ENCODE measurements at regions not wholly inside any gene's neighbourhood (a gene's known extent, or its start where the extent isn't known, plus 50 kb on each side); places are given as distances from the start of the nearest gene placed in this dataset.

GRCh38 chr6:44662461-44663121, 275.1 kb downstream of the CDC5L start:
- DNase-seq (ENCODE audit: low read depth), result no peak

DNA sequence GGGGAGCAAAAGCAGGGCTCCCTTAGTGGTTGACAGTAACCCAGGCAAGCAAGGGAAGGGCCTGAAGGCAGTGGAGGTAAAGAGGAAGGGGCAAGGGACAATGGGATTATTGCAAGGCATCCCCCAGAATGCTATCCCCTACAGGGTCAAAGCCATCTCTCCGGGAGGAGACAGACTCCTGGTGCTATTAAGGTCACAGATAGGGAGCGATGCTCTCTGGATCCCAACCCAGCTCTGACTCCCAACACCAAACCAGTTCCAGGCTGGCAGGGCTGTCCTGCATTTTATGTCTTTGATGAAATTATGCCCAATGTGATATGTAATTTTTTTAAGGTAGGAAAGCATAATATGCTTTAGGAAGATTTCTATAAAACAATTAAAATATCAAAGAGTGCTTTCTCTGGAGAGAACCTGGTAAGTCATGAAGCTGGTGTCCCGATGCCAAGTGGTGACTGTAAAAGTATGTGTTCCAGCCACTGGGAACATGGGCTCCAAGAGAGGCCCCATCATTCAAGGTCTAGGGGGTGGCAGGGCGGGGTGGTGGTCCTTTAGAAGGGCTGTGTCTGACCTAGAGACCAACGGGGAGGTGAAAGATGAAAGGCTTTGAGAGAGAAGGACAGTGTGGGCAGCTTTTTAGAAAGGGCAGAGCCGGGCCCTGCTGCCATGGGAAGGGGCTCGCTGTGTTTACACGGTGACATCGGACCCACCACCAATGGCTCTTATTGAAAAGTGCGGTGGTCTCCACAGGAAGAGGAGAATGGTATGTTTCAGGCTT, 276.5 kb downstream of the CDC5L start:
- no peak for DNase-seq (ENCODE audit: low read depth)

DNA sequence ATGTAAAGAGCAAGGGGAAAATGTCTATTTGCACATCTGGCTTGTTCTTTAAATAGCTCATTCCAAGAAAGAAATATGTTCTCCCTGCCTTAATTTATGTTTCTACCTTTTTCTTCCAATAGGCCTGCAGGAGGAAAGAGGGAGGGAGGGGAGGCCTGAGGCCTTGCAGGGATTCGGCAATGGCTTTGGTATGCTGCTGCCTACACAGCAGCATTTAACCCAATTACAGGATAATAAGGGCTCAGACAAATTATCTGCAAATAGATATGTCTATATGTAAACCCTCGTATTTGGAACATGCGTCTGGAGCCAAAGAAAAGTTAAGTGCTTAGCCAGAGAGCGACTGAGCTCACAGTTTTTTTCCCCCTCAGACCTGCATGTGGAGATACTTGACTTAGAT, 277.2 kb downstream of the CDC5L start:
- no peak for DNase-seq (ENCODE audit: low read depth)

GRCh38 chr6:44665143-44665542, 277.6 kb downstream of the CDC5L start:
- DNase-seq (ENCODE audit: low read depth), result no peak

GRCh38 chr6:44665683-44666082, 278.2 kb downstream of the CDC5L start:
- no peak for DNase-seq (ENCODE audit: low read depth)

GRCh38 chr6:44666324-44666723, 278.8 kb downstream of the CDC5L start:
- DNase-seq (ENCODE audit: low read depth), result no peak

- no peak for DNase-seq (ENCODE audit: low read depth)
Measured at GRCh38 chr6:44667226-44667625, 279.7 kb downstream of the CDC5L start.

- peak; percentile 10 for DNase-seq (ENCODE audit: low read depth)
Measured at GRCh38 chr6:44667668-44668390, 280.3 kb downstream of the CDC5L start.

DNA sequence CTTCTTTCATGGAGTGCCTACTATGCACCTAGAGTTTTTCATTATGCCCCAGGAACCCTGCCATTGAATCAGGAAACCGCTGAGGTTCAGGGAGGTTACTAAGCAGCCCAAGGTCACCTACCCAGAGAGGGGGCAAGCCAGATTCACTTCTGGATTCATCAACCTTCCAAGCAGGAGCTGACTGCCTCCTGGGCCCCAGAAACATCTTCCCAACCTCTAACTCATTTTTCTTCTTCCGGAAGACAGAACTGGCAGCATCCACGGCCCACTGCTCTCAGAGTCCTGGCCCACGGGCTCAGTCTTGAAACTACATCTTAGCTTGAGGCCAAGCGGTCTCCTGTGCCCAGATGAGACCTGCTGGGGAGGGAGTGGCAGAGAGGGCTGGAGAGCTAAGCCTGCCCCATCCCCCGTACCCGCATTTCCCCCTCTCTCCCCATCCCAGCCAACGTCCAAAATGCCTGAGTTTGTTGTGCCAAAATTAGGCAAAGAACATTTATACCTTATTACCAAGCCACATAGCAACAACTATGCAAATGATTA, 281.0 kb downstream of the CDC5L start:
- no peak for DNase-seq (ENCODE audit: low read depth)

DNA sequence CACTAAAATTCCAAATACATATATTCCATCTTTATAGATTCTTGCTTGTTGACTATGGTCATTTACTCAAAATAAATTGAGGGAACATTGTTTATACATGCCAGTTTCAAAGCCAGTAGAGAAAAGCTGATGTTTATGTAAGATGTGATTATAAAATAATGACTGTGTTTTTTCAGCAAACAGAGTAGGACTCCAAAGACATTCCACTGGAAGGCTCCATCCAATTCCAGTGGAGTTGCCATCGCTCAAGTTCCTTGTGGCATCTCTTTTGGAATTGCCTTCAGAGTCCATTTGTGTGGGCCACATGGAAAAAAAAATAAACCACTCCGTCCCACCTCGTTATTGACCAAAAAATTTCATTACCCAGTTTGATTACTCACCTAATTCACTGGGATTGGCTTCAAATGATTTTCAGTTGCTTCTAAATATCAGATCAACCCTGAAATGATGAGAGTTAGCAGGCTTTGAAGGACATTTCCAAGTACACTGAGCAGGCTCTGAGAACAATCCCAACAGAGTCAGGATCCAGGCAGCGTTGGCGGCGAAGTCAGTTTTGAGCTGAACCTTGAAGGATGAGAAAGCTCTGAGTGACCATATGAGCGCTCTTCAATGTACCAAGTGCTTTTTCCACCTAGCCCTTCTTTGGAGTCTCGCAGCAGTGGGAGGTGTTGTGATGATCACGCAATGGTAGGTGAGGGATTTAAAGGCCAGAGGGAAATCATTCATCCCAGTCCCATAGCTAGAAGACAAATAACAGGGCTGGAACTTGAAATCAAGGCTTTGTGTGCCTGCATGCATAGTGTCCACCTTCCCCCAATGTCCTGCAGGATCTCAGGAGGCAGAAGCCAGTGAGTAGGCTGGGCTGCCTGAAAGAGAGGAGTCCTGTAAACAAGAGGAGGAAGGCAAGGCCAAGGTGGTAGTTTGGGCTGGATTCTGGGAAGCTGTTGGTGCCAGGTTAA, 281.7 kb downstream of the CDC5L start:
- DNase-seq (ENCODE audit: low read depth), result no peak

DNA sequence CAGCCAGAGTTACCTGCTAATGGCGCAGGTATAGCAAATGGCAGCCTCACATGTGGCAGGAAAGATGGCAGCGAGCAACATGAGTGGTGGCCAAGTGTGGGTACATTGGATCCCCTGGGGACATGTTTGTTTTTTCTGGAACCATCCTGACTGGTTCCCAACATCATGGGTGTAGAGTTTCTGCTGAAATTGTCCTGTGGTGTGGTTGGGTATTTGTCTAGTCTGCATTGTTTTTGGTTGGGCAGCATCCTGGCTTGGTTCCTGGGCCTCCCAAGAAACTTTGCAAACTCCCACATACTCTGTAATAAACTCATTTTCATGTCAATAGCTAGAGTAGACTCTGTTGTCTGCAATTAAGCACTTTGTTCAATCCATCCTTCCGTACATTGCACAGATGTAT, 282.6 kb downstream of the CDC5L start:
- no peak for DNase-seq (ENCODE audit: low read depth)

DNA sequence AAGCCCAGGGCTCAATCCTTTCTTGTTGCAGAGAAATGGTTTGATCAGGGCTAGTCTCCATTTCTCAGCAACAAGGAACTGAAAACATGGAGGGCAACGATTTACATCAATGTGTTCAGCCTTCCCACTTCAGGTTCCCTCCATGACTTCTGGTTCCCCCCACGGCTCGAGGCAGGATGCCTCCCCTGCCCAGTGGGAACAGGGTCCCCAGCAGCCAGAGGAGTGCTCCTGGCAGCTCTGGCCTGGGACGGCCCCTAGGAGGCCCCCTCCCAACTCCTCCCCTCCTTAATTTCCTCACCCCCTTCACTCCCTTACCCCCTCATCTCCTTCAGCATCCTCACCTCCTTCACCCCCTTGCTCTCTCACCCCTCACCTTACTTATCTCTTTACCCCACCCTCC, 283.8 kb downstream of the CDC5L start:
- DNase-seq (ENCODE audit: low read depth), result no peak

GRCh38 chr6:44672086-44672485, 284.6 kb downstream of the CDC5L start:
- DNase-seq (ENCODE audit: low read depth), result no peak

- no peak for DNase-seq (ENCODE audit: low read depth)
Measured at GRCh38 chr6:44672841-44673240, 285.3 kb downstream of the CDC5L start.

DNA sequence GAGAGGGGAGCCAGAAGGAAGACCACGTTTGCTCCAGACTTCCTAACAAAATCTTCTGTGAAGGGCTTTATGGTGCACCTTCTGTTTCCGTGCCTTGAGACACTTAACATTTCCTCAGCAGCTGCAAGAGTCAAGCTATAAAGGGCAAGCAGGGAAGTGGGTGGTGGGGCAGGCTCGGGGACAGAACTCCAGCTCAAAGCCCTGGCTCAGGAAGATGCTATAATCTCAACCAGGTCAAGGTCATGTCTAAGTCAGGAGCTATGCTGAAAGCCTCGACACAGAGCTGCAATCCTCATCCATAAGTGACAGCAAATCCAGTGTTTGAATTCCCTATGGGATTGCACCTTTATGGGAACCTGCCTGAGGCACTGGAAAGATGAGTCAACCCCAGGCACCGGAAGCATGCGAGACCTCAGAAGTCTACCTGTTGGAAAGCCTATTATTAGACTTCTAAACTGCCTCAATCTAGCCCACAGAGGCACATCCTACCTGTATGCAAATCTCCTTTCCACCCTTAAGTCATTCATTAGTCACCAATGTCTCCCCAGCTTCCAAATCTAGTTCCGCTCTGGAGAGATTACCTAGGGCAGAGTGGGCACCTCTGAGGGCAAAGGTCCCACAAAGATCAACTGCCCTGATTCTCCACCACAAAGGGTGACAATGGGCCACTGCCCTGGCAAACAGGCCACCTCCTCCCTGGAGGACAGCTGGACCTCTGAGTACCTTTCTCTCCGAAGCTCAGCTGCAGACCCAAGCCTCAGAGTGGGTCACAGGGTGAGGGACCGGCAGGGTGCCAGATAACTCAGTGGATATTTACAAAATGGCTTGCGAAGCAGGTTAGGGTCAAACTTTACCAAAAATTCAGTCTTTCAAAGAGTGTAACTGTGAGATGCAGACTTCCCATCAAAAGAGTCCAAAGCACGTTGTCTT, 287.0 kb downstream of the CDC5L start:
- DNase-seq (ENCODE audit: low read depth), result no peak

DNA sequence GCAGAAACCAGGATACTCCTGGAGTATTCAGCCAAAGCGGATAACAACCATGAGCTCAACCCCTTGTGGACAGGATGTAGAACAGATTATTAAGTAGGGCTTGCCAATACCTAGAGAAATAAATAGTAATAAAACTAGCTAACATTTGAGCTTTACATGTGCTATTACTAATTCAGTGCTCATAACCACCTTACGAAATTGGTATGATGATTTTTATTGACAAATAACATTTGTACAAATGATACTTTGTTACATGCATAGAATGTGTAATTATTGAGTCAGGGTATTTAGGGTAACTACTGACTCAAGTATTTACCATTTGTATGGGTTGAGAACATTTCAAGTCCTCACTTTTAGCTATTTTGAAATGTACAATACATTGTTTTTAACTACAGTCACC, 287.9 kb downstream of the CDC5L start:
- DNase-seq (ENCODE audit: low read depth), result no peak

DNA sequence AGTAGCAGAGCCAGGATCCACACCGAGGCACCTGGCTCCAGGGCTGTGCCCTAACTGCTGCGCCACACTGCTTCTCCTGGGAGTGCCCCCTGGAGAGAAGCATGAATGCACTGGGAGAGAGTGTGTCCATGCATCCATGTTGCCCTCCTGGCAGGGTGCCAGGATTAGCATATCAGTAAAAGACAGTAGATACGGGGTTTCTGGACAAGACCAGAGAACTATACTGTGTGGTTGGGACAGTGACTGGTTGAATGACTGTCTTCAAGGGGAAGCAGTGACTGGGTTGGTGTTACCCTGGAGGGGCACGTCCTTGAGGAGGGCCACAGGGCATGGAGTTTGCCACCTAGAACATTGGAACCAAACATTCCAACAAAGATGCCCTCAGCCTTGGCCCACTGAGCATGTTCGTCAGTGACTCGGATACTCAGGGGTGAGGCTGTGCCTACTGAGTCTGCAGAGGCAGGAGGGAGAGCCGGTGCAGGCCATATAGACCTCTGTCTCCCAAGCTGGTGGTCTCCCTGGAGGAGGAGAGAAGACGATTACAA, 288.8 kb downstream of the CDC5L start:
- no peak for DNase-seq (ENCODE audit: low read depth)

DNA sequence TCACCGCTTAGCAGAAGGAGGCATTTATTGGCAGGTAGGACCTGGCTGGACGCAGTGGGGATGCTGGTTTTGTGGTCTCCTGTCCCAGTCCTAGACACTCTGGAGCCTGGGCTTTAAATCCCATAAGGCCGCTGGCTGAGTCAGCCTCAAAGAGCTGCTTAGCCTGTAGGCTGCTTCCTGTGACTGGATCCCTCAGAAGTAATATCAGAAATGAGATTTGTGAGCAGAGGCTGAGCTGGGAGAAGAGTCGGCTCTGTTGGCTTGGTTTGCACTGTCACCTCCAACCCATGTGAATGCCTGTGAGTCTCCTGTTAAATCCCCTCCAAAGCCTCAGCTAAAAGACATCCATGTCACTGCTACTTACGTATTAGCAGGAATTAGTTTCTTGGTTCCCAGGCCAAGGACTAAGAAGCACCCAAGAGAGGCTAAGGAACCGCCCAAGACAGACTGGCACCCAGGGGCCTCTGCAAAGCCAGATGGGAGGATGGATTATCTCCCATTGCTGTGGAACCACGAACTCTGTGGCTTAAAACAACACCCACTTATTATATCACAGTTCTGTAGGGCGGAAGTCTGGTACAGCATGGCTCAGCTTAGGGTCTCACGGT, 289.4 kb downstream of the CDC5L start:
- DNase-seq (ENCODE audit: low read depth), result no peak

- DNase-seq (ENCODE audit: low read depth), result no peak
Measured at GRCh38 chr6:44678252-44678935, 290.9 kb downstream of the CDC5L start.
